Right lobe of liver (tissue), 4 donors: ENCODE measurements at regions not wholly inside any gene's neighbourhood (a gene's known extent, or its start where the extent isn't known, plus 50 kb on each side); places are given as distances from the start of the nearest gene placed in this dataset.

ENCODE experiments used
- CTCF ChIP-seq, 4 donors: fragments of 200-600 bp in 3 of 4; fragments of 450-650 bp in 1 of 4; IDR thresholded peaks; one replicate each; pipeline versions ENCODE4 v1.5.1 to v1.8.0; 2016 to 2022; ENCODE audit warnings: antibody characterized with exemption in 4 of 4, mild to moderate bottlenecking in 2 of 4
- POLR2A ChIP-seq: fragments of 450-650 bp; IDR thresholded peaks from one replicate; pipeline ENCODE4 v1.6.1; 2017; ENCODE audit warnings: antibody characterized with exemption, mild to moderate bottlenecking
- donor health status: DM: no; HTN: no; CAD: no.
- donor health status: DM: no; HTN: no; CAD: no.
- donor health status: DM: no; HTN: yes; CAD: no.

GRCh38 chr6:14518515-14519217 lies 401.1 kb downstream of the CD83 start:
- no peak for TF ChIP-seq POLR2A
- no peak for TF ChIP-seq CTCF (IDR thresholded peaks at IDR 0.05)
